OCI-LY7 (cell line): ENCODE measurements at regions not wholly inside any gene's neighbourhood (a gene's known extent, or its start where the extent isn't known, plus 50 kb on each side); places are given as distances from the start of the nearest gene placed in this dataset.

ENCODE experiments used
- CTCF ChIP-seq: fragments of 200-600 bp; sonication (generic); conservative IDR thresholded peaks from 2 replicates; pipeline ENCODE4 v1.5.1; 2014; ENCODE audit warnings: mild to moderate bottlenecking, antibody characterized with exemption, low read length, moderate library complexity, mixed read lengths
- EZH2phosphoT487 ChIP-seq: fragments of 200-600 bp; sonication (generic); IDR thresholded peaks from 2 replicates; pipeline ENCODE4 v1.6.1; 2018; ENCODE audit warnings: low read depth, borderline replicate concordance, mild to moderate bottlenecking, mixed run types, antibody characterized with exemption, low read length, moderate library complexity, mixed read lengths

DNA sequence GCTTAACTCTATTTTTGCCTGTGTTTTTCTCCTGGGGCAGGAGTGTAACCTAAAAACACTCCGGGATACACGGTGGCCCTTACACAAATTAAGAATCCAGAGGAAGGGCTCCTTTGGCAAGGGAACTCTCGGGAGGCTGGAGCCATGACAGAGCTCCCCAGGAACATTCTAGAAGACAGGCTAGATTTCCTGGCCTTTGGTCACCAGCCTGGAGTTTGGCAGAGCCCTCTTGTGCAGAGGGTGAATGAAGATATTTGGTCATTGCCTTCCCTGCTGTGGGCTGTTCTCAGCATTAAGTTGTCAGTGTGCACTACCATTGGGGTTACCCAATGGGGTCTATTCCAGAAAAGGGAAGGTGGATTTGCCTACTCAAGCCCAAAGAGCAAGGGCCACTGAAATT lies 53.8 kb upstream of the LNX1 start:
- TF ChIP-seq CTCF: no peak
- TF ChIP-seq EZH2phosphoT487: no peak
